SH-SY5Y (cell line): ENCODE measurements at regions not wholly inside any gene's neighbourhood (a gene's known extent, or its start where the extent isn't known, plus 50 kb on each side); places are given as distances from the start of the nearest gene placed in this dataset.

ENCODE experiments used
- GATA2 ChIP-seq: IDR thresholded peaks from 2 replicates; pipeline ENCODE4 v1.6.1; 2011; ENCODE audit warnings: mild to moderate bottlenecking, low read depth, low read length
- GATA3 ChIP-seq: IDR thresholded peaks from 2 replicates; pipeline ENCODE4 v1.6.1; 2011; ENCODE audit warnings: low read depth, mild to moderate bottlenecking, low read length, moderate library complexity

GRCh38 chr11:23903044-23903704 lies 593.7 kb upstream of the LUZP2 start:
- TF ChIP-seq GATA3 (no peak), GATA2 (no peak)
